ENCODE measurements at regions not wholly inside any gene's neighbourhood (a gene's known extent, or its start where the extent isn't known, plus 50 kb on each side); places are given as distances from the start of the nearest gene placed in this dataset.

DNA sequence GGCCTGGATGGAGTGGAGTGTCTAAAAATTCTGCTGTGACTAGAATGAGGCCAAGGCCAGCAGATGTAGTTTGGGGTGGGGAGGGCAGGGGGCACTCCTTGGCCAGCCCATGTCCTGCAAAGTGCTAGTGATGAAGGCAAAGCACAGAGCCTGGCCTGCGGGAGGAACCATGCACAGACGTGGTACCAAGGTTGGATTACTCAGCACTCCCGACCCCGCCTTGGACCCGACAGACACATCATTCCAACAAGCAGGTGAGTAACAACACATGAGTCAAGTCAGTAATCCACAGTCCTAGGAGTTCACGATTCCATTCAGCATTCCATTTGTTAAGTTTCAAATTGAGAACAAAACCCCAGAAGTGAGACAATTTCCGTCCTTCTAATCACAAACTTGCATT lies 317.3 kb downstream of the TCERG1L start:
- H3F3A ChIP-seq (replicated peaks; ENCODE audit: low read depth), result no peaks in the 10 kb centered on the region
- H3K4me3 Mint-ChIP-seq, result no peak overlapping the region
- no peaks in the 10 kb centered on the region for H3K27me3 ChIP-seq (ENCODE audit: insufficient read depth)
- no peak overlapping the region for H3K4me2 ChIP-seq
- H3K27ac ChIP-seq (ENCODE audit: low read depth), result no peak overlapping the region
- peaks cover 3% of the 10 kb centered on the region; the same call in 1 of the 3 replicates for H3K4me1 Mint-ChIP-seq
- H3K27ac Mint-ChIP-seq, result no peak overlapping the region
- H3K79me2 ChIP-seq (replicated peaks; ENCODE audit: insufficient read depth), result no peaks in the 10 kb centered on the region
- H3K4me1 ChIP-seq (ENCODE audit: insufficient read depth), result no peaks in the 10 kb centered on the region
- no peaks in the 10 kb centered on the region for H3K36me3 ChIP-seq (ENCODE audit: insufficient read depth)
- DNase-seq (ENCODE audit: low spot score), result no peak
- TF ChIP-seq, protein P1, sequence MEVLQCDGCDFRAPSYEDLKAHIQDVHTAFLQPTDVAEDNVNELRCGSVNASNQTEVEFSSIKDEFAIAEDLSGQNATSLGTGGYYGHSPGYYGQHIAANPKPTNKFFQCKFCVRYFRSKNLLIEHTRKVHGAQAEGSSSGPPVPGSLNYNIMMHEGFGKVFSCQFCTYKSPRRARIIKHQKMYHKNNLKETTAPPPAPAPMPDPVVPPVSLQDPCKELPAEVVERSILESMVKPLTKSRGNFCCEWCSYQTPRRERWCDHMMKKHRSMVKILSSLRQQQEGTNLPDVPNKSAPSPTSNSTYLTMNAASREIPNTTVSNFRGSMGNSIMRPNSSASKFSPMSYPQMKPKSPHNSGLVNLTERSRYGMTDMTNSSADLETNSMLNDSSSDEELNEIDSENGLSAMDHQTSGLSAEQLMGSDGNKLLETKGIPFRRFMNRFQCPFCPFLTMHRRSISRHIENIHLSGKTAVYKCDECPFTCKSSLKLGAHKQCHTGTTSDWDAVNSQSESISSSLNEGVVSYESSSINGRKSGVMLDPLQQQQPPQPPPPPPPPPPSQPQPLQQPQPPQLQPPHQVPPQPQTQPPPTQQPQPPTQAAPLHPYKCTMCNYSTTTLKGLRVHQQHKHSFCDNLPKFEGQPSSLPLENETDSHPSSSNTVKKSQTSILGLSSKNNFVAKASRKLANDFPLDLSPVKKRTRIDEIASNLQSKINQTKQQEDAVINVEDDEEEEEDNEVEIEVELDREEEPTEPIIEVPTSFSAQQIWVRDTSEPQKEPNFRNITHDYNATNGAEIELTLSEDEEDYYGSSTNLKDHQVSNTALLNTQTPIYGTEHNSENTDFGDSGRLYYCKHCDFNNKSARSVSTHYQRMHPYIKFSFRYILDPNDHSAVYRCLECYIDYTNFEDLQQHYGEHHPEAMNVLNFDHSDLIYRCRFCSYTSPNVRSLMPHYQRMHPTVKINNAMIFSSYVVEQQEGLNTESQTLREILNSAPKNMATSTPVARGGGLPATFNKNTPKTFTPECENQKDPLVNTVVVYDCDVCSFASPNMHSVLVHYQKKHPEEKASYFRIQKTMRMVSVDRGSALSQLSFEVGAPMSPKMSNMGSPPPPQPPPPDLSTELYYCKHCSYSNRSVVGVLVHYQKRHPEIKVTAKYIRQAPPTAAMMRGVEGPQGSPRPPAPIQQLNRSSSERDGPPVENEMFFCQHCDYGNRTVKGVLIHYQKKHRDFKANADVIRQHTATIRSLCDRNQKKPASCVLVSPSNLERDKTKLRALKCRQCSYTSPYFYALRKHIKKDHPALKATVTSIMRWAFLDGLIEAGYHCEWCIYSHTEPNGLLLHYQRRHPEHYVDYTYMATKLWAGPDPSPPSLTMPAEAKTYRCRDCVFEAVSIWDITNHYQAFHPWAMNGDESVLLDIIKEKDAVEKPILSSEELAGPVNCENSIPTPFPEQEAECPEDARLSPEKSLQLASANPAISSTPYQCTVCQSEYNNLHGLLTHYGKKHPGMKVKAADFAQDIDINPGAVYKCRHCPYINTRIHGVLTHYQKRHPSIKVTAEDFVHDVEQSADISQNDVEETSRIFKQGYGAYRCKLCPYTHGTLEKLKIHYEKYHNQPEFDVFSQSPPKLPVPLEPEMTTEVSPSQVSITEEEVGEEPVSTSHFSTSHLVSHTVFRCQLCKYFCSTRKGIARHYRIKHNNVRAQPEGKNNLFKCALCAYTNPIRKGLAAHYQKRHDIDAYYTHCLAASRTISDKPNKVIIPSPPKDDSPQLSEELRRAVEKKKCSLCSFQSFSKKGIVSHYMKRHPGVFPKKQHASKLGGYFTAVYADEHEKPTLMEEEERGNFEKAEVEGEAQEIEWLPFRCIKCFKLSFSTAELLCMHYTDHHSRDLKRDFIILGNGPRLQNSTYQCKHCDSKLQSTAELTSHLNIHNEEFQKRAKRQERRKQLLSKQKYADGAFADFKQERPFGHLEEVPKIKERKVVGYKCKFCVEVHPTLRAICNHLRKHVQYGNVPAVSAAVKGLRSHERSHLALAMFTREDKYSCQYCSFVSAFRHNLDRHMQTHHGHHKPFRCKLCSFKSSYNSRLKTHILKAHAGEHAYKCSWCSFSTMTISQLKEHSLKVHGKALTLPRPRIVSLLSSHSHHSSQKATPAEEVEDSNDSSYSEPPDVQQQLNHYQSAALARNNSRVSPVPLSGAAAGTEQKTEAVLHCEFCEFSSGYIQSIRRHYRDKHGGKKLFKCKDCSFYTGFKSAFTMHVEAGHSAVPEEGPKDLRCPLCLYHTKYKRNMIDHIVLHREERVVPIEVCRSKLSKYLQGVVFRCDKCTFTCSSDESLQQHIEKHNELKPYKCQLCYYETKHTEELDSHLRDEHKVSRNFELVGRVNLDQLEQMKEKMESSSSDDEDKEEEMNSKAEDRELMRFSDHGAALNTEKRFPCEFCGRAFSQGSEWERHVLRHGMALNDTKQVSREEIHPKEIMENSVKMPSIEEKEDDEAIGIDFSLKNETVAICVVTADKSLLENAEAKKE (CRISPR knock-in tag; IDR thresholded peaks at IDR 0.05), result no peak
- no peak for TF ChIP-seq CREB1 (CRISPR knock-in tag; IDR thresholded peaks at IDR 0.05; ENCODE audit: low read depth)
- no peak for TF ChIP-seq EZH2 (IDR thresholded peaks at IDR 0.05; ENCODE audit: low read depth, unreplicated experiment)
- TF ChIP-seq POLR2AphosphoS5 (IDR thresholded peaks at IDR 0.05; ENCODE audit: low read depth), result no peak
- TF ChIP-seq, protein P2, sequence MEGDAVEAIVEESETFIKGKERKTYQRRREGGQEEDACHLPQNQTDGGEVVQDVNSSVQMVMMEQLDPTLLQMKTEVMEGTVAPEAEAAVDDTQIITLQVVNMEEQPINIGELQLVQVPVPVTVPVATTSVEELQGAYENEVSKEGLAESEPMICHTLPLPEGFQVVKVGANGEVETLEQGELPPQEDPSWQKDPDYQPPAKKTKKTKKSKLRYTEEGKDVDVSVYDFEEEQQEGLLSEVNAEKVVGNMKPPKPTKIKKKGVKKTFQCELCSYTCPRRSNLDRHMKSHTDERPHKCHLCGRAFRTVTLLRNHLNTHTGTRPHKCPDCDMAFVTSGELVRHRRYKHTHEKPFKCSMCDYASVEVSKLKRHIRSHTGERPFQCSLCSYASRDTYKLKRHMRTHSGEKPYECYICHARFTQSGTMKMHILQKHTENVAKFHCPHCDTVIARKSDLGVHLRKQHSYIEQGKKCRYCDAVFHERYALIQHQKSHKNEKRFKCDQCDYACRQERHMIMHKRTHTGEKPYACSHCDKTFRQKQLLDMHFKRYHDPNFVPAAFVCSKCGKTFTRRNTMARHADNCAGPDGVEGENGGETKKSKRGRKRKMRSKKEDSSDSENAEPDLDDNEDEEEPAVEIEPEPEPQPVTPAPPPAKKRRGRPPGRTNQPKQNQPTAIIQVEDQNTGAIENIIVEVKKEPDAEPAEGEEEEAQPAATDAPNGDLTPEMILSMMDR (conservative IDR thresholded peaks at IDR 0.05; ENCODE audit: low read depth in 2 of 2), result no peak
- TF ChIP-seq STAT1 (IDR thresholded peaks at IDR 0.05; ENCODE audit: unreplicated experiment), result no peak
- TF ChIP-seq ZNF331 (CRISPR knock-in tag; IDR thresholded peaks at IDR 0.05; ENCODE audit: low read depth), result no peak
- TF ChIP-seq, protein P3, sequence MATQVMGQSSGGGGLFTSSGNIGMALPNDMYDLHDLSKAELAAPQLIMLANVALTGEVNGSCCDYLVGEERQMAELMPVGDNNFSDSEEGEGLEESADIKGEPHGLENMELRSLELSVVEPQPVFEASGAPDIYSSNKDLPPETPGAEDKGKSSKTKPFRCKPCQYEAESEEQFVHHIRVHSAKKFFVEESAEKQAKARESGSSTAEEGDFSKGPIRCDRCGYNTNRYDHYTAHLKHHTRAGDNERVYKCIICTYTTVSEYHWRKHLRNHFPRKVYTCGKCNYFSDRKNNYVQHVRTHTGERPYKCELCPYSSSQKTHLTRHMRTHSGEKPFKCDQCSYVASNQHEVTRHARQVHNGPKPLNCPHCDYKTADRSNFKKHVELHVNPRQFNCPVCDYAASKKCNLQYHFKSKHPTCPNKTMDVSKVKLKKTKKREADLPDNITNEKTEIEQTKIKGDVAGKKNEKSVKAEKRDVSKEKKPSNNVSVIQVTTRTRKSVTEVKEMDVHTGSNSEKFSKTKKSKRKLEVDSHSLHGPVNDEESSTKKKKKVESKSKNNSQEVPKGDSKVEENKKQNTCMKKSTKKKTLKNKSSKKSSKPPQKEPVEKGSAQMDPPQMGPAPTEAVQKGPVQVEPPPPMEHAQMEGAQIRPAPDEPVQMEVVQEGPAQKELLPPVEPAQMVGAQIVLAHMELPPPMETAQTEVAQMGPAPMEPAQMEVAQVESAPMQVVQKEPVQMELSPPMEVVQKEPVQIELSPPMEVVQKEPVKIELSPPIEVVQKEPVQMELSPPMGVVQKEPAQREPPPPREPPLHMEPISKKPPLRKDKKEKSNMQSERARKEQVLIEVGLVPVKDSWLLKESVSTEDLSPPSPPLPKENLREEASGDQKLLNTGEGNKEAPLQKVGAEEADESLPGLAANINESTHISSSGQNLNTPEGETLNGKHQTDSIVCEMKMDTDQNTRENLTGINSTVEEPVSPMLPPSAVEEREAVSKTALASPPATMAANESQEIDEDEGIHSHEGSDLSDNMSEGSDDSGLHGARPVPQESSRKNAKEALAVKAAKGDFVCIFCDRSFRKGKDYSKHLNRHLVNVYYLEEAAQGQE (IDR thresholded peaks at IDR 0.05; ENCODE audit: unreplicated experiment), result no peak
- TF ChIP-seq ZNF114 (CRISPR knock-in tag; IDR thresholded peaks at IDR 0.05), result no peak
- no peak for TF ChIP-seq EZH2phosphoT487 (IDR thresholded peaks at IDR 0.05; ENCODE audit: unreplicated experiment)
- no peak overlapping the region for H3K4me3 ChIP-seq
- no peak overlapping the region for H2AFZ ChIP-seq
- peaks cover 86% of the 10 kb centered on the region for H3K9me3 Mint-ChIP-seq
- H4K20me1 ChIP-seq (replicated peaks; ENCODE audit: insufficient read depth), result no peaks in the 10 kb centered on the region
- peaks cover 23% of the 10 kb centered on the region for H3K27me3 Mint-ChIP-seq (ENCODE audit: insufficient read depth, low read depth, poor library complexity)
- peaks cover 34% of the 10 kb centered on the region for H3K36me3 Mint-ChIP-seq (ENCODE audit: low read depth)
- H3K9me2 ChIP-seq (ENCODE audit: insufficient read depth), result no peaks in the 10 kb centered on the region
- ATAC-seq, result no peak

Data from GM23338 (cell line).